Common myeloid progenitor, CD34-positive (primary cell): ENCODE measurements at regions not wholly inside any gene's neighbourhood (a gene's known extent, or its start where the extent isn't known, plus 50 kb on each side); places are given as distances from the start of the nearest gene placed in this dataset.

Experiments
- CTCF ChIA-PET: fragments of 350-600 bp; sonication (Branson Sonifier 250); formaldehyde crosslinking; loops from one replicate; lab custom pipeline; 2021; ENCODE audit warnings: antibody characterized with exemption; lab: Charles Lee
- POLR2A ChIA-PET: fragments of 350-600 bp; sonication (Branson Sonifier 250); formaldehyde crosslinking; loops from one replicate; lab custom pipeline; 2021; ENCODE audit warnings: antibody characterized with exemption; lab: Charles Lee
- DNase-seq, 3 donors: peaks; one replicate each; pipeline versions ENCODE4 v3.0.0 to v3.0.0-alpha.2; 2013
- H3K27ac ChIP-seq, 2 experiments: 1 replicate in 1 of 2; 2 replicates in 1 of 2; pipeline ENCODE4 v1.7.0; 2013; ENCODE audit warnings: inconsistent platforms in 2 of 2, low read length in 2 of 2, mild to moderate bottlenecking in 2 of 2, low read depth in 1 of 2, moderate library complexity in 1 of 2; ENCODE audit not compliant: severe bottlenecking in 2 of 2, insufficient read depth in 1 of 2, poor library complexity in 1 of 2
- H3K27me3 ChIP-seq, 5 experiments: replicated peaks in 2 of 5; 1 replicate in 3 of 5; 2 replicates in 2 of 5; pipeline versions ENCODE4 v1.6.1 to v1.7.0; 2013; ENCODE audit warnings: low read length in 4 of 5, mild to moderate bottlenecking in 2 of 5, moderate library complexity in 2 of 5, inconsistent platforms in 1 of 5; ENCODE audit not compliant: insufficient read depth in 5 of 5, control insufficient read depth in 4 of 5
- H3K36me3 ChIP-seq, 4 experiments: 1 replicate in 2 of 4; 2 replicates in 2 of 4; pipeline versions ENCODE4 v1.6.1 to v1.7.0; 2013; ENCODE audit warnings: low read length in 3 of 4, control low read depth in 1 of 4, mild to moderate bottlenecking in 1 of 4; ENCODE audit not compliant: control insufficient read depth in 4 of 4, insufficient read depth in 4 of 4
- H3K4me1 ChIP-seq, 4 experiments: 1 replicate in 3 of 4; 2 replicates in 1 of 4; pipeline versions ENCODE4 v1.6.1 to v1.7.1; 2013; ENCODE audit warnings: low read length in 3 of 4, mild to moderate bottlenecking in 3 of 4, control low read depth in 1 of 4, inconsistent platforms in 1 of 4, moderate library complexity in 1 of 4; ENCODE audit not compliant: control insufficient read depth in 4 of 4, insufficient read depth in 4 of 4; ENCODE audit errors: control extremely low read depth in 1 of 4
- H3K4me3 ChIP-seq, 7 experiments: 1 replicate in 4 of 7; 2 replicates in 3 of 7; pipeline versions ENCODE4 v1.5.1 to v1.7.0; 2013; ENCODE audit warnings: mild to moderate bottlenecking in 7 of 7, low read length in 6 of 7, moderate library complexity in 6 of 7, inconsistent platforms in 2 of 7, low read depth in 2 of 7, control low read depth in 1 of 7; ENCODE audit not compliant: insufficient read depth in 4 of 7, control insufficient read depth in 1 of 7; ENCODE audit errors: extremely low read depth in 1 of 7
- H3K9me3 ChIP-seq, 5 experiments: 1 replicate in 4 of 5; 2 replicates in 1 of 5; pipeline versions ENCODE4 v1.6.1 to v1.7.1; 2013; ENCODE audit warnings: low read length in 4 of 5, mild to moderate bottlenecking in 2 of 5, inconsistent platforms in 1 of 5, low read depth in 1 of 5, moderate library complexity in 1 of 5; ENCODE audit not compliant: control insufficient read depth in 4 of 5, insufficient read depth in 2 of 5; ENCODE audit errors: control extremely low read depth in 1 of 5
- WGBS: methylation state at CpG from one replicate; pipeline ENCODE4 v1.1.5; 2013; ENCODE audit not compliant: insufficient coverage; 5-methylcytosine and 5-hydroxymethylcytosine counted together

- H3K27ac ChIP-seq, result no peak overlapping the region
- H3K9me3 ChIP-seq, result no peaks in the 10 kb centered on the region
- no peak for DNase-seq
- POLR2A ChIA-PET, result no interaction called here
- H3K4me3 ChIP-seq, result no peak overlapping the region
- CTCF ChIA-PET, result interaction anchor here (0.8 to 2.7 kb wide), 5 partner anchors 10 to 246 kb away, joined by 3 to 11 read pairs (median 3); no protein-coding TSS in a partner anchor
- 17% methylated on average over 1 of the region's 2 CpGs for WGBS
- H3K4me1 ChIP-seq, result peaks cover 8 to 58% (median 34%) of the 10 kb centered on the region in 4 experiments
- no peaks in the 10 kb centered on the region for H3K27me3 ChIP-seq
- H3K36me3 ChIP-seq, result no peaks in the 10 kb centered on the region
Measured at GRCh38 chr2:172215936-172216335, 113.2 kb upstream of the DLX2 start.

GRCh38 chr2:172216477-172216876, 113.8 kb upstream of the DLX2 start:
- CTCF ChIA-PET, result interaction anchor here (0.7 to 2.7 kb wide), 5 partner anchors 10 to 245 kb away, joined by 3 to 11 read pairs (median 3); partner anchors contain the start of gene ITGA6

DNA sequence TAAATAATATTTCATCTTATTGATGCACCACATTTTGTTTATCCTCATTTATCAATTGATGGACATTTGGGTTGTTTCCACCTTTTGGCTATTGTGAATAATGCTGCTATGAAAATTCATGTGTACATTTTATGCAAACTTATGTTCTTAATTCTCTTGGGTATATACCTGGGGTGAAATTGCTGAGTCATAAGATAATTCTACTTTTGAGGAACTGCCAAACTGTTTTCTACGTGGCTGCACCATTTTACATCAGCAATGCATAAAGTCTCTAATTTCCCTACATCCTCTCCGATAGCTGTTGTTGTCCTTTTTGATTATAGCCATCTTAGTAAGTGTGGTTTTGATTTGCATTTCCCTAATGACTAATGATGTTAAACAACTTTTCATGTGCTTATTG, 116.5 kb upstream of the DLX2 start:
- Histone ChIP-seq H3K36me3 (no peaks in the 10 kb centered on the region), H3K27ac (peak overlapping the region; percentile 69 to 76), H3K4me3 (no peak overlapping the region), H3K27me3 (no peaks in the 10 kb centered on the region), H3K9me3 (no peaks in the 10 kb centered on the region), H3K4me1 (peaks cover 9 to 74% (median 41%) of the 10 kb centered on the region in 4 experiments)
- CTCF ChIA-PET, result interaction anchor here (0.8 to 2.6 kb wide), 7 partner anchors 10 to 246 kb away, joined by 3 to 13 read pairs (median 5); no protein-coding TSS in a partner anchor
- peak in 2 of 3 donors; percentile 71 to 81 for DNase-seq
- no CpG with 5 or more reads among the region's 2 CpGs for WGBS
- POLR2A ChIA-PET, result interaction anchor here (0.6 kb wide), 1 partner anchor 76 kb away, joined by 3 read pairs; no protein-coding TSS in a partner anchor

More at GRCh38 chr2:172216477-172216876, 113.8 kb upstream of the DLX2 start:
- 95% methylated on average over 5 of the region's 6 CpGs for WGBS
- H3K27ac ChIP-seq, result no peak overlapping the region
- POLR2A ChIA-PET, result no interaction called here
- H3K36me3 ChIP-seq, result no peaks in the 10 kb centered on the region
- no peak overlapping the region for H3K4me3 ChIP-seq
- H3K27me3 ChIP-seq, result no peaks in the 10 kb centered on the region
- H3K4me1 ChIP-seq, result peaks cover 9 to 64% (median 39%) of the 10 kb centered on the region in 4 experiments
- no peak for DNase-seq
- no peaks in the 10 kb centered on the region for H3K9me3 ChIP-seq

- CTCF ChIA-PET, result interaction anchor here (0.6 to 2.6 kb wide), 13 partner anchors 10 to 245 kb away, joined by 3 to 13 read pairs (median 5); no protein-coding TSS in a partner anchor
- POLR2A ChIA-PET, result interaction anchor here (0.6 kb wide), 1 partner anchor 77 kb away, joined by 3 read pairs; no protein-coding TSS in a partner anchor
Measured at GRCh38 chr2:172220121-172220520, 117.4 kb upstream of the DLX2 start.

DNA sequence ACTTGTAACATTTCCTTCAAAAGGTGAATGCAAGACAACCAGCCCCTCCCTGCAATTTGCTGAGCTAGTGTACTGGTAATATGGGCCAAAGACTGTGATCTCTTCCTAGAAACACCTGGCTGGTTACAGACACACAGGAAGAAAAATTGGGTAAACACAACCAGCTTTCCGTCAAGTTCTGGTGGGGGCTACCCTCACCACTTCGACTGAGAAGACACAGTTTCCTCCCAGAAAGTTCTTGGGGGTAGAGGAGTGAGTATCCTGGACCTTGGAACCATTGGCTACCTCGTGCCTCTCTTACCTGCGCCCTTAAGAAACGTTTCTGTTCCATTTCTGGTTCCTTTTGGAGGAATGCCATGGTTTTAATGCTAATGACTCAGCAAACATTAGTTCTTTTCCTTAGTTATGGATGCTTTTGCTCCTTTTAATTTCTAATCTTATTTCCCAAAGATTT, 120.9 kb upstream of the DLX2 start:
- Histone ChIP-seq H3K36me3 (no peaks in the 10 kb centered on the region), H3K9me3 (no peaks in the 10 kb centered on the region), H3K4me1 (peaks cover 10 to 87% (median 55%) of the 10 kb centered on the region in 4 experiments), H3K4me3 (no peak overlapping the region), H3K27ac (no peak overlapping the region), H3K27me3 (no peaks in the 10 kb centered on the region)
- CTCF ChIA-PET, result interaction anchor here (0.9 to 1.3 kb wide), 4 partner anchors 45 to 238 kb away, joined by 3 read pairs; no protein-coding TSS in a partner anchor
- POLR2A ChIA-PET, result no interaction called here
- no peak for DNase-seq
- WGBS, result 0% methylated on average over 1 of the region's 5 CpGs

More at GRCh38 chr2:172220121-172220520, 117.4 kb upstream of the DLX2 start:
- Histone ChIP-seq H3K27me3 (no peaks in the 10 kb centered on the region), H3K36me3 (no peaks in the 10 kb centered on the region), H3K4me1 (peaks cover 9 to 82% (median 42%) of the 10 kb centered on the region in 4 experiments), H3K27ac (peak overlapping the region; percentile 69 to 76), H3K9me3 (no peaks in the 10 kb centered on the region), H3K4me3 (peak overlapping the region in 1 of 7 experiments; percentile 0)
- peak in 2 of 3 donors; percentile 57 to 83 for DNase-seq

DNA sequence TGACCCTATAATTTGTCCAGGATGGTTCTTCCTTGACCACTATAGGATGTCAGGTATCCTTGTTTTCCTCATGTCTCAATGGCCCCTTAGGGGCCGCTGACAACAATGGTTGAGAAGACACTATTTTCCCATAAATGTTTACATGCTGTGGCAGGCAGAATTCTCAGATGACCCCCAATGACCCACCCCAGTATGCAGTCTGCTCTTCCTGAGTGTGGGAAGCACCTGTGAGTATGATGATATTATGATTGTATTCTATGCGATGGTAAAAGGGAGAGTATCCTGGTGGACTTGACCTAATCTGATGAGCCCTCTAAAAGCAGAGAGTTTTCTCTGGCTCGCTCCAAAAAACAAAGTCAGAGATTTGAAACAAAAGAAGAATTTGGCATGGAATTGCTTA, 123.1 kb upstream of the DLX2 start:
- DNase-seq, result no peak
- 96% methylated on average over 2 of the region's 3 CpGs for WGBS
- CTCF ChIA-PET, result interaction anchor here (1.0 to 3.5 kb wide), 8 partner anchors 9 to 170 kb away, joined by 3 to 17 read pairs (median 4); no protein-coding TSS in a partner anchor
- no peaks in the 10 kb centered on the region for H3K27me3 ChIP-seq
- POLR2A ChIA-PET, result interaction anchor here (0.6 kb wide), 1 partner anchor 198 kb away, joined by 3 read pairs; no protein-coding TSS in a partner anchor
- H3K4me3 ChIP-seq, result no peak overlapping the region
- no peaks in the 10 kb centered on the region for H3K36me3 ChIP-seq
- peaks cover 7 to 88% (median 61%) of the 10 kb centered on the region in 4 experiments for H3K4me1 ChIP-seq
- H3K9me3 ChIP-seq, result no peaks in the 10 kb centered on the region
- no peak overlapping the region for H3K27ac ChIP-seq
